Fibroblast of lung (primary cell): ENCODE measurements at regions not wholly inside any gene's neighbourhood (a gene's known extent, or its start where the extent isn't known, plus 50 kb on each side); places are given as distances from the start of the nearest gene placed in this dataset.

ENCODE experiments used
- EZH2 ChIP-seq: IDR thresholded peaks from 2 replicates; pipeline ENCODE4 v1.5.1; 2012; ENCODE audit warnings: low read length, control low read depth, mild to moderate bottlenecking; ENCODE audit errors: missing control alignments
- TF ChIP-seq, protein P1 (sequence below), 2 donors: IDR thresholded peaks in 1 of 2; conservative IDR thresholded peaks in 1 of 2; 1 replicate in 1 of 2; 2 replicates in 1 of 2; pipeline ENCODE4 v1.5.1; 2011 to 2012; ENCODE audit warnings: low read length in 2 of 2, control low read depth in 1 of 2, inconsistent platforms in 1 of 2, low read depth in 1 of 2, mild to moderate bottlenecking in 1 of 2

DNA sequence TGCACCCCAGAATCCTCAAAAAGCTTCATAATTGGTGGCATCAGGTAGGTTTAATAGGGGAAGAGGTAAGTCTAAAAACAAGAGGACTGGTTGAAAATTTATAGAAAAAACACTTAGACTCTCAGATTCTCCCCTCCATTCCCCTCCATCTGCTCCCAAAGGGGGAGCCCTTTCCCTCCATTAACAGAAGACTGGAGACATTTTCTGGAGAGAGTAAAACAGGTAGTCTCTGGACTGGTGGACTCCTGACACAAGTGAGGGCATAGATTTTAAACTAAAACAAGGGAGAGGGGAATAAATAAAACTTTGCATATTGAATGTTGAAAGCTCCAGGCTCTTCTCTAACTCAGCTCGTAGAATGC is 54.0 kb upstream of the IPO9 start:
- no peak for TF ChIP-seq EZH2
- TF ChIP-seq, protein P1, sequence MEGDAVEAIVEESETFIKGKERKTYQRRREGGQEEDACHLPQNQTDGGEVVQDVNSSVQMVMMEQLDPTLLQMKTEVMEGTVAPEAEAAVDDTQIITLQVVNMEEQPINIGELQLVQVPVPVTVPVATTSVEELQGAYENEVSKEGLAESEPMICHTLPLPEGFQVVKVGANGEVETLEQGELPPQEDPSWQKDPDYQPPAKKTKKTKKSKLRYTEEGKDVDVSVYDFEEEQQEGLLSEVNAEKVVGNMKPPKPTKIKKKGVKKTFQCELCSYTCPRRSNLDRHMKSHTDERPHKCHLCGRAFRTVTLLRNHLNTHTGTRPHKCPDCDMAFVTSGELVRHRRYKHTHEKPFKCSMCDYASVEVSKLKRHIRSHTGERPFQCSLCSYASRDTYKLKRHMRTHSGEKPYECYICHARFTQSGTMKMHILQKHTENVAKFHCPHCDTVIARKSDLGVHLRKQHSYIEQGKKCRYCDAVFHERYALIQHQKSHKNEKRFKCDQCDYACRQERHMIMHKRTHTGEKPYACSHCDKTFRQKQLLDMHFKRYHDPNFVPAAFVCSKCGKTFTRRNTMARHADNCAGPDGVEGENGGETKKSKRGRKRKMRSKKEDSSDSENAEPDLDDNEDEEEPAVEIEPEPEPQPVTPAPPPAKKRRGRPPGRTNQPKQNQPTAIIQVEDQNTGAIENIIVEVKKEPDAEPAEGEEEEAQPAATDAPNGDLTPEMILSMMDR (conservative IDR thresholded peaks at IDR 0.05 in 1 of 2, IDR thresholded peaks at IDR 0.05 in 1 of 2; ENCODE audit: low read depth in 1 of 2, low read length in 2 of 2): no peak
